Pulmonary artery endothelial cell (primary cell): ENCODE measurements at regions not wholly inside any gene's neighbourhood (a gene's known extent, or its start where the extent isn't known, plus 50 kb on each side); places are given as distances from the start of the nearest gene placed in this dataset.
A peak's percentile ranks its signal among the peaks of the same experiment; 100 is the strongest.

Source experiments
- DNase-seq: peaks from one replicate; pipeline ENCODE4 v3.0.0-alpha.2; 2011; ENCODE audit warnings: low read depth, low spot score

GRCh38 chr11:26228778-26229177, 103.2 kb upstream of the ANO3 start:
- no peak for DNase-seq

GRCh38 chr11:26229257-26229656, 102.7 kb upstream of the ANO3 start:
- peak; percentile 97 for DNase-seq

- no peak for DNase-seq
These were observed 101.9 kb upstream of the ANO3 start for GRCh38 chr11:26229981-26230380.

GRCh38 chr11:26231252-26231661, 100.7 kb upstream of the ANO3 start:
- no peak for DNase-seq

- DNase-seq, result no peak
These were observed 97.5 kb upstream of the ANO3 start for GRCh38 chr11:26234451-26234850.

GRCh38 chr11:26243426-26243825, 88.5 kb upstream of the ANO3 start:
- DNase-seq, result no peak

- no peak for DNase-seq
These were observed 87.7 kb upstream of the ANO3 start for GRCh38 chr11:26244207-26244606.

- DNase-seq, result no peak
These were observed 86.9 kb upstream of the ANO3 start for GRCh38 chr11:26245046-26245445.

- DNase-seq, result no peak
These were observed 84.6 kb upstream of the ANO3 start for GRCh38 chr11:26247340-26247739.

GRCh38 chr11:26248661-26249060, 83.3 kb upstream of the ANO3 start:
- DNase-seq, result no peak

GRCh38 chr11:26254378-26254777, 77.6 kb upstream of the ANO3 start:
- DNase-seq, result no peak

GRCh38 chr11:26263769-26264168, 68.2 kb upstream of the ANO3 start:
- no peak for DNase-seq

- DNase-seq, result no peak
These were observed 67.7 kb upstream of the ANO3 start for GRCh38 chr11:26264266-26264665.

GRCh38 chr11:26268980-26269660, 62.8 kb upstream of the ANO3 start:
- no peak for DNase-seq

- no peak for DNase-seq
These were observed 60.3 kb upstream of the ANO3 start for GRCh38 chr11:26271666-26272065.

- peak; percentile 24 for DNase-seq
These were observed 55.0 kb upstream of the ANO3 start for GRCh38 chr11:26276798-26277424.

GRCh38 chr11:26278354-26278753, 53.6 kb upstream of the ANO3 start:
- no peak for DNase-seq
